ENCODE measurements at regions not wholly inside any gene's neighbourhood (a gene's known extent, or its start where the extent isn't known, plus 50 kb on each side); places are given as distances from the start of the nearest gene placed in this dataset.

- no peak for DNase-seq
Measured at GRCh38 chr5:63726496-63726895, 235.7 kb downstream of the HTR1A start.

GRCh38 chr5:63719147-63719546 is 243.1 kb downstream of the HTR1A start:
- DNase-seq: no peak

GRCh38 chr5:63700241-63700640 is 262.0 kb downstream of the HTR1A start:
- no peak for DNase-seq

GRCh38 chr5:63697811-63698210 is 264.4 kb downstream of the HTR1A start:
- DNase-seq: no peak

- DNase-seq: no peak
Measured at GRCh38 chr5:63690546-63690945, 271.7 kb downstream of the HTR1A start.

- DNase-seq: no peak
Measured at GRCh38 chr5:63687854-63688516, 274.3 kb downstream of the HTR1A start.

- DNase-seq: no peak
Measured at GRCh38 chr5:63686938-63687337, 275.3 kb downstream of the HTR1A start.

- no peak for DNase-seq
Measured at GRCh38 chr5:63686181-63686580, 276.1 kb downstream of the HTR1A start.

GRCh38 chr5:63685454-63685853 is 276.8 kb downstream of the HTR1A start:
- no peak for DNase-seq

- DNase-seq: no peak
Measured at GRCh38 chr5:63674881-63675280, 287.4 kb downstream of the HTR1A start.

- no peak for DNase-seq
Measured at GRCh38 chr5:63655043-63655442, 307.2 kb downstream of the HTR1A start.

GRCh38 chr5:63650581-63650980 is 311.7 kb downstream of the HTR1A start:
- no peak for DNase-seq

GRCh38 chr5:63648376-63648775 is 313.9 kb downstream of the HTR1A start:
- DNase-seq: no peak

- DNase-seq: no peak
Measured at GRCh38 chr5:63629951-63630630, 332.2 kb downstream of the HTR1A start.

- no peak for DNase-seq
Measured at GRCh38 chr5:63613442-63613841, 348.8 kb downstream of the HTR1A start.

GRCh38 chr5:63603996-63604395 is 358.2 kb downstream of the HTR1A start:
- no peak for DNase-seq

- no peak for DNase-seq
Measured at GRCh38 chr5:63602971-63603370, 359.3 kb downstream of the HTR1A start.

GRCh38 chr5:63596254-63596653 is 366.0 kb downstream of the HTR1A start:
- DNase-seq: no peak

- DNase-seq: no peak
Measured at GRCh38 chr5:63573380-63573779, 388.9 kb downstream of the HTR1A start.

- DNase-seq: no peak
Measured at GRCh38 chr5:63572740-63573139, 389.5 kb downstream of the HTR1A start.

- DNase-seq: no peak
Measured at GRCh38 chr5:63570752-63571151, 391.5 kb downstream of the HTR1A start.

GRCh38 chr5:63564789-63565188 is 397.5 kb downstream of the HTR1A start:
- DNase-seq: no peak

GRCh38 chr5:63563008-63563917 is 399.0 kb downstream of the HTR1A start:
- DNase-seq: no peak

GRCh38 chr5:63555874-63556273 is 406.4 kb downstream of the HTR1A start:
- DNase-seq: no peak

Data from CD4-positive, alpha-beta T cell treated with Interleukin-17A for 1 hour (primary cell).